ENCODE measurements at regions not wholly inside any gene's neighbourhood (a gene's known extent, or its start where the extent isn't known, plus 50 kb on each side); places are given as distances from the start of the nearest gene placed in this dataset.

- TF ChIP-seq POLR2AphosphoS5 (IDR thresholded peaks at IDR 0.05; ENCODE audit: low read depth, low read length), result no peak
- TF ChIP-seq REST (IDR thresholded peaks at IDR 0.05; ENCODE audit: insufficient read depth in 1 of 2, low read depth in 2 of 2, low read length in 2 of 2), result no peak
- TF ChIP-seq TAF1 (IDR thresholded peaks at IDR 0.05; ENCODE audit: borderline replicate concordance, insufficient read depth, low read length), result no peak
- no peak for TF ChIP-seq SIN3A (IDR thresholded peaks at IDR 0.05; ENCODE audit: borderline replicate concordance, insufficient read depth, low read length)
- no peak for TF ChIP-seq FOXP2 (optimal IDR thresholded peaks at IDR 0.05; ENCODE audit: borderline replicate concordance, extremely low read depth, extremely low read length, insufficient read depth)
These were observed 648.9 kb upstream of the SALL3 start for GRCh38 chr18:78330766-78331165.
